ENCODE measurements at regions not wholly inside any gene's neighbourhood (a gene's known extent, or its start where the extent isn't known, plus 50 kb on each side); places are given as distances from the start of the nearest gene placed in this dataset.

- Mint-ChIP-seq H3K4me3 (ENCODE audit: unreplicated experiment) (no peak overlapping the region), H3K36me3 (ENCODE audit: low read depth) (no peaks in the 10 kb centered on the region), H3K9me3 (ENCODE audit: low read depth) (no peaks in the 10 kb centered on the region), H3K27me3 (ENCODE audit: low read depth) (peaks cover 39% of the 10 kb centered on the region), H3K27ac (ENCODE audit: unreplicated experiment) (no peak overlapping the region), H3K4me1 (ENCODE audit: low read depth) (no peaks in the 10 kb centered on the region)
- TF ChIP-seq, protein P1, sequence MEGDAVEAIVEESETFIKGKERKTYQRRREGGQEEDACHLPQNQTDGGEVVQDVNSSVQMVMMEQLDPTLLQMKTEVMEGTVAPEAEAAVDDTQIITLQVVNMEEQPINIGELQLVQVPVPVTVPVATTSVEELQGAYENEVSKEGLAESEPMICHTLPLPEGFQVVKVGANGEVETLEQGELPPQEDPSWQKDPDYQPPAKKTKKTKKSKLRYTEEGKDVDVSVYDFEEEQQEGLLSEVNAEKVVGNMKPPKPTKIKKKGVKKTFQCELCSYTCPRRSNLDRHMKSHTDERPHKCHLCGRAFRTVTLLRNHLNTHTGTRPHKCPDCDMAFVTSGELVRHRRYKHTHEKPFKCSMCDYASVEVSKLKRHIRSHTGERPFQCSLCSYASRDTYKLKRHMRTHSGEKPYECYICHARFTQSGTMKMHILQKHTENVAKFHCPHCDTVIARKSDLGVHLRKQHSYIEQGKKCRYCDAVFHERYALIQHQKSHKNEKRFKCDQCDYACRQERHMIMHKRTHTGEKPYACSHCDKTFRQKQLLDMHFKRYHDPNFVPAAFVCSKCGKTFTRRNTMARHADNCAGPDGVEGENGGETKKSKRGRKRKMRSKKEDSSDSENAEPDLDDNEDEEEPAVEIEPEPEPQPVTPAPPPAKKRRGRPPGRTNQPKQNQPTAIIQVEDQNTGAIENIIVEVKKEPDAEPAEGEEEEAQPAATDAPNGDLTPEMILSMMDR (IDR thresholded peaks at IDR 0.05), result no peak
- DNase-seq (ENCODE audit: low spot score), result no peak
These were observed 140.1 kb downstream of the DHRS2 start for GRCh38 chr14:23776296-23776695.

DNA sequence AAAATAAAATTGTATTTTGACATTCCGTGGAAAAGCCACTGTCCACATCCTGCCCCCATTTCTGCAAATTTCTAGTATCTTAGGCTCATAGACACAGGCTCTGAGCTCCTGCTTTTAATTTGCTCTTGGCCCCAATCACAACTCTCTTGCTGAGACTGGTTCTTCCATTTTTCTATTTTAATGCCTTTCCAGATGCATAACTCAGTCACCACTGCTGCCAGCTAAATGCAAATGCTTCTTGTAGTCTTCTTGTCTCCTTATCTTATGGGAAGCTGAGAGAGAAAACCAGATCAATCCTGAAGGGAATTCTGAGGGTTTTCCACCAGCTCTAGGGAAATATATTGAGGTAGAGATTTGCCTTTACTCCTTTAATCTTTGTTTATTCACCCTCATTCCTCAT is 149.0 kb downstream of the DHRS2 start:
- H3K4me3 Mint-ChIP-seq (ENCODE audit: unreplicated experiment), result no peak overlapping the region
- peaks cover 3% of the 10 kb centered on the region for H3K9me3 Mint-ChIP-seq (ENCODE audit: low read depth)
- DNase-seq (ENCODE audit: low spot score), result no peak
- TF ChIP-seq, protein P1 (IDR thresholded peaks at IDR 0.05), result no peak
- peaks cover 30% of the 10 kb centered on the region for H3K27me3 Mint-ChIP-seq (ENCODE audit: low read depth)
- no peaks in the 10 kb centered on the region for H3K36me3 Mint-ChIP-seq (ENCODE audit: low read depth)
- no peak overlapping the region for H3K27ac Mint-ChIP-seq (ENCODE audit: unreplicated experiment)
- H3K4me1 Mint-ChIP-seq (ENCODE audit: low read depth), result no peaks in the 10 kb centered on the region

DNA sequence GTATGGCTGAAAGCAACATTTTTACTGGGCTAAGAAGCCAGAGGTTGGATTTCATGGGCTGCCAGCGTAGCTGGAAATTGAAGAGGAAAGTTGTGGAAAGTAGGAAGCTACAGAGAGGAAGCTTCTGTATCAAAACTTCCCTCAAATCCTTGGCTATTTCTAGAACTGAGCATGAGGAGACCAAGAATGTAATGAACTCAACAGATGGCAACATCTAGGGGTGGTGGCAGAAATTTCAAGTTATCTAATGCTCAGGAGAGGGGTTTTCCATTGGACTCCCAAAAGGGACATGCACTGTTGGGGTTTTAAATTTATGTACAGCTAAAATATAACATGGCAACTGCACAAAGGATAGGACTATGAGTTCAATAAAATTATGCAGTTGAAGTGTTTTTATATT is 151.3 kb downstream of the DHRS2 start:
- TF ChIP-seq, protein P1 (IDR thresholded peaks at IDR 0.05), result no peak
- H3K36me3 Mint-ChIP-seq (ENCODE audit: low read depth), result no peaks in the 10 kb centered on the region
- no peaks in the 10 kb centered on the region for H3K4me1 Mint-ChIP-seq (ENCODE audit: low read depth)
- H3K27me3 Mint-ChIP-seq (ENCODE audit: low read depth), result peaks cover 39% of the 10 kb centered on the region
- DNase-seq (ENCODE audit: low spot score), result no peak
- no peak overlapping the region for H3K27ac Mint-ChIP-seq (ENCODE audit: unreplicated experiment)
- H3K4me3 Mint-ChIP-seq (ENCODE audit: unreplicated experiment), result no peak overlapping the region
- H3K9me3 Mint-ChIP-seq (ENCODE audit: low read depth), result peaks cover 3% of the 10 kb centered on the region

GRCh38 chr14:23789696-23790095 is 153.5 kb downstream of the DHRS2 start:
- H3K9me3 Mint-ChIP-seq (ENCODE audit: low read depth), result peaks cover 3% of the 10 kb centered on the region
- H3K4me1 Mint-ChIP-seq (ENCODE audit: low read depth), result no peaks in the 10 kb centered on the region
- H3K36me3 Mint-ChIP-seq (ENCODE audit: low read depth), result no peaks in the 10 kb centered on the region
- DNase-seq (ENCODE audit: low spot score), result no peak
- H3K27ac Mint-ChIP-seq (ENCODE audit: unreplicated experiment), result no peak overlapping the region
- peaks cover 39% of the 10 kb centered on the region for H3K27me3 Mint-ChIP-seq (ENCODE audit: low read depth)
- no peak overlapping the region for H3K4me3 Mint-ChIP-seq (ENCODE audit: unreplicated experiment)
- TF ChIP-seq, protein P1 (IDR thresholded peaks at IDR 0.05), result no peak

GRCh38 chr14:23793532-23793931 is 157.4 kb downstream of the DHRS2 start:
- H3K9me3 Mint-ChIP-seq (ENCODE audit: low read depth), result peaks cover 3% of the 10 kb centered on the region
- no peak overlapping the region for H3K4me3 Mint-ChIP-seq (ENCODE audit: unreplicated experiment)
- DNase-seq (ENCODE audit: low spot score), result no peak
- no peak overlapping the region for H3K27ac Mint-ChIP-seq (ENCODE audit: unreplicated experiment)
- no peaks in the 10 kb centered on the region for H3K4me1 Mint-ChIP-seq (ENCODE audit: low read depth)
- peaks cover 36% of the 10 kb centered on the region for H3K27me3 Mint-ChIP-seq (ENCODE audit: low read depth)
- no peaks in the 10 kb centered on the region for H3K36me3 Mint-ChIP-seq (ENCODE audit: low read depth)
- TF ChIP-seq, protein P1 (IDR thresholded peaks at IDR 0.05), result no peak

Data from chondrocyte (in vitro differentiated cells).